WTC11 (cell line): ENCODE measurements at regions not wholly inside any gene's neighbourhood (a gene's known extent, or its start where the extent isn't known, plus 50 kb on each side); places are given as distances from the start of the nearest gene placed in this dataset.

Source experiments
- CREB1 ChIP-seq: sonication (generic); formaldehyde crosslinking; IDR thresholded peaks from 2 replicates; pipeline ENCODE4 v1.8.0; 2023; ENCODE audit warnings: mild to moderate bottlenecking, missing genetic modification reagents
- E2F1 ChIP-seq: sonication (generic); formaldehyde crosslinking; IDR thresholded peaks from 2 replicates; pipeline ENCODE4 v1.8.0; 2022; ENCODE audit warnings: mild to moderate bottlenecking, missing genetic modification reagents
- FOXK1 ChIP-seq: sonication (generic); formaldehyde crosslinking; IDR thresholded peaks from 2 replicates; pipeline ENCODE4 v1.8.0; 2022; ENCODE audit warnings: mild to moderate bottlenecking, moderate library complexity, missing genetic modification reagents
- MAX ChIP-seq: sonication (generic); formaldehyde crosslinking; IDR thresholded peaks from 2 replicates; pipeline ENCODE4 v1.8.0; 2022; ENCODE audit warnings: mild to moderate bottlenecking, missing genetic modification reagents
- PREB ChIP-seq: sonication (generic); formaldehyde crosslinking; IDR thresholded peaks from 2 replicates; pipeline ENCODE4 v1.8.1; 2022; ENCODE audit warnings: mild to moderate bottlenecking, missing genetic modification reagents, moderate library complexity, borderline replicate concordance
- TEAD4 ChIP-seq: sonication (generic); formaldehyde crosslinking; IDR thresholded peaks from 2 replicates; pipeline ENCODE4 v1.8.0; 2022; ENCODE audit warnings: mild to moderate bottlenecking, missing genetic modification reagents
- USF2 ChIP-seq: sonication (generic); formaldehyde crosslinking; IDR thresholded peaks from 2 replicates; pipeline ENCODE4 v1.8.1; 2023; ENCODE audit warnings: mild to moderate bottlenecking, missing genetic modification reagents, moderate library complexity
- ZNF317 ChIP-seq: sonication (generic); formaldehyde crosslinking; IDR thresholded peaks from 2 replicates; pipeline ENCODE4 v1.8.1; 2023; ENCODE audit warnings: low read depth, mild to moderate bottlenecking, moderate library complexity, missing genetic modification reagents, borderline replicate concordance
- TF ChIP-seq, protein P1 (sequence below): sonication (generic); formaldehyde crosslinking; IDR thresholded peaks from 2 replicates; pipeline ENCODE4 v1.8.1; 2023; ENCODE audit warnings: mild to moderate bottlenecking, missing genetic modification reagents, borderline replicate concordance
- TF ChIP-seq, protein P2 (sequence below): fragments of 200-600 bp; IDR thresholded peaks from 2 replicates; pipeline ENCODE4 v1.8.0; 2022; ENCODE audit warnings: antibody characterized with exemption

DNA sequence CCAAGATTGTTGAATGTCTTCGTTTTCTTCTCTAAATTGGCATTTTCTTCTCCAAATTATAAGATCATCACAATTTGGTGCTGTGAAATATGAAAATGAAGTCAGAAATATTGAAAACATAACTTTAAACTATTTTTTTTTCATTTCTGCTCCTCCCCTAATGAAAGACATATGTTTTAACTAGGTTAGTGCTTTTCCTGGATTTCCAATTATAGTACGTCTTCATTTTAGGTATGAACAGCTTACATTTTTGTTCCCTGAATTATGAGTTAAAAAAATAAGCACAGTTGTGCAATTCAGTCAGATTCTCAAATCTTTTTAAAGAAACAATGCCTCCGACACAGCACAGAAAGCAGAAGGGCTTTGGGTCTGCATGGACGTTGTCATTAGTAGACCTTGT, 83.5 kb upstream of the CFAP20DC start:
- TF ChIP-seq USF2 (CRISPR knock-in tag) (no peak), MAX (no peak), FOXK1 (no peak), ZNF317 (no peak), TEAD4 (no peak), E2F1 (CRISPR knock-in tag) (no peak), CREB1 (CRISPR knock-in tag) (no peak), PREB (CRISPR knock-in tag) (no peak)
- TF ChIP-seq, protein P1, sequence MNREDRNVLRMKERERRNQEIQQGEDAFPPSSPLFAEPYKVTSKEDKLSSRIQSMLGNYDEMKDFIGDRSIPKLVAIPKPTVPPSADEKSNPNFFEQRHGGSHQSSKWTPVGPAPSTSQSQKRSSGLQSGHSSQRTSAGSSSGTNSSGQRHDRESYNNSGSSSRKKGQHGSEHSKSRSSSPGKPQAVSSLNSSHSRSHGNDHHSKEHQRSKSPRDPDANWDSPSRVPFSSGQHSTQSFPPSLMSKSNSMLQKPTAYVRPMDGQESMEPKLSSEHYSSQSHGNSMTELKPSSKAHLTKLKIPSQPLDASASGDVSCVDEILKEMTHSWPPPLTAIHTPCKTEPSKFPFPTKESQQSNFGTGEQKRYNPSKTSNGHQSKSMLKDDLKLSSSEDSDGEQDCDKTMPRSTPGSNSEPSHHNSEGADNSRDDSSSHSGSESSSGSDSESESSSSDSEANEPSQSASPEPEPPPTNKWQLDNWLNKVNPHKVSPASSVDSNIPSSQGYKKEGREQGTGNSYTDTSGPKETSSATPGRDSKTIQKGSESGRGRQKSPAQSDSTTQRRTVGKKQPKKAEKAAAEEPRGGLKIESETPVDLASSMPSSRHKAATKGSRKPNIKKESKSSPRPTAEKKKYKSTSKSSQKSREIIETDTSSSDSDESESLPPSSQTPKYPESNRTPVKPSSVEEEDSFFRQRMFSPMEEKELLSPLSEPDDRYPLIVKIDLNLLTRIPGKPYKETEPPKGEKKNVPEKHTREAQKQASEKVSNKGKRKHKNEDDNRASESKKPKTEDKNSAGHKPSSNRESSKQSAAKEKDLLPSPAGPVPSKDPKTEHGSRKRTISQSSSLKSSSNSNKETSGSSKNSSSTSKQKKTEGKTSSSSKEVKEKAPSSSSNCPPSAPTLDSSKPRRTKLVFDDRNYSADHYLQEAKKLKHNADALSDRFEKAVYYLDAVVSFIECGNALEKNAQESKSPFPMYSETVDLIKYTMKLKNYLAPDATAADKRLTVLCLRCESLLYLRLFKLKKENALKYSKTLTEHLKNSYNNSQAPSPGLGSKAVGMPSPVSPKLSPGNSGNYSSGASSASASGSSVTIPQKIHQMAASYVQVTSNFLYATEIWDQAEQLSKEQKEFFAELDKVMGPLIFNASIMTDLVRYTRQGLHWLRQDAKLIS (CRISPR knock-in tag): no peak
- TF ChIP-seq, protein P2, sequence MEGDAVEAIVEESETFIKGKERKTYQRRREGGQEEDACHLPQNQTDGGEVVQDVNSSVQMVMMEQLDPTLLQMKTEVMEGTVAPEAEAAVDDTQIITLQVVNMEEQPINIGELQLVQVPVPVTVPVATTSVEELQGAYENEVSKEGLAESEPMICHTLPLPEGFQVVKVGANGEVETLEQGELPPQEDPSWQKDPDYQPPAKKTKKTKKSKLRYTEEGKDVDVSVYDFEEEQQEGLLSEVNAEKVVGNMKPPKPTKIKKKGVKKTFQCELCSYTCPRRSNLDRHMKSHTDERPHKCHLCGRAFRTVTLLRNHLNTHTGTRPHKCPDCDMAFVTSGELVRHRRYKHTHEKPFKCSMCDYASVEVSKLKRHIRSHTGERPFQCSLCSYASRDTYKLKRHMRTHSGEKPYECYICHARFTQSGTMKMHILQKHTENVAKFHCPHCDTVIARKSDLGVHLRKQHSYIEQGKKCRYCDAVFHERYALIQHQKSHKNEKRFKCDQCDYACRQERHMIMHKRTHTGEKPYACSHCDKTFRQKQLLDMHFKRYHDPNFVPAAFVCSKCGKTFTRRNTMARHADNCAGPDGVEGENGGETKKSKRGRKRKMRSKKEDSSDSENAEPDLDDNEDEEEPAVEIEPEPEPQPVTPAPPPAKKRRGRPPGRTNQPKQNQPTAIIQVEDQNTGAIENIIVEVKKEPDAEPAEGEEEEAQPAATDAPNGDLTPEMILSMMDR: no peak
